ENCODE measurements at regions not wholly inside any gene's neighbourhood (a gene's known extent, or its start where the extent isn't known, plus 50 kb on each side); places are given as distances from the start of the nearest gene placed in this dataset.

GRCh38 chr12:85657251-85657650 is 179.0 kb downstream of the RASSF9 start (continued):
- no peak for TF ChIP-seq DEAF1 (CRISPR knock-in tag; IDR thresholded peaks at IDR 0.05)
- TF ChIP-seq RBM39 (optimal IDR thresholded peaks at IDR 0.05; ENCODE audit: low read depth, low read length): no peak
- no peak for TF ChIP-seq TEAD1 (CRISPR knock-in tag; IDR thresholded peaks at IDR 0.05)
- TF ChIP-seq MAX (CRISPR knock-in tag; IDR thresholded peaks at IDR 0.05): no peak
- no peak for TF ChIP-seq KLF6 (CRISPR knock-in tag; IDR thresholded peaks at IDR 0.05; ENCODE audit: borderline replicate concordance)
- no peak for TF ChIP-seq JUND (IDR thresholded peaks at IDR 0.05; ENCODE audit: borderline replicate concordance, low read depth, low read length)
- TF ChIP-seq JUND (tag; IDR thresholded peaks at IDR 0.05; ENCODE audit: borderline replicate concordance, low read depth, low read length): no peak
- no peak for TF ChIP-seq PHB2 (IDR thresholded peaks at IDR 0.05; ENCODE audit: low read depth)

GRCh38 chr12:85657836-85658630 is 178.2 kb downstream of the RASSF9 start:
- Histone ChIP-seq H3K36me3 (ENCODE audit: control insufficient read depth, insufficient read depth, low read length) (no peaks in the 10 kb centered on the region), H3K9me3 (replicated peaks; ENCODE audit: control insufficient read depth, insufficient read depth, low read depth, low read length) (no peaks in the 10 kb centered on the region), H2AFZ (ENCODE audit: low read depth, low read length) (no peak overlapping the region), H3K27me3 (ENCODE audit: control insufficient read depth in 2 of 2, insufficient read depth in 2 of 2, low read length in 2 of 2) (no peaks in the 10 kb centered on the region), H3K9me1 (ENCODE audit: control insufficient read depth, insufficient read depth, low read length) (no peaks in the 10 kb centered on the region), H4K20me1 (replicated peaks; ENCODE audit: control insufficient read depth, insufficient read depth, low read length) (no peaks in the 10 kb centered on the region), H3K27ac (ENCODE audit: extremely low read depth, low read depth, low read length) (no peak overlapping the region), H3K4me2 (ENCODE audit: insufficient read depth, low read length) (no peak overlapping the region), H3K4me3 (no peak overlapping the region), H3K9ac (ENCODE audit: insufficient read depth in 1 of 2, low read depth in 2 of 2, low read length in 2 of 2) (no peak overlapping the region), H3K4me1 (replicated peaks in 1 of 2; ENCODE audit: control insufficient read depth in 2 of 2, insufficient read depth in 2 of 2, low read length in 2 of 2) (no peaks in the 10 kb centered on the region), H3K79me2 (ENCODE audit: control insufficient read depth, insufficient read depth, low read length) (no peaks in the 10 kb centered on the region)
- BruUV-seq (replicated peaks): no TSS peak
- peak in 1 of 4 experiments; percentile 2 for DNase-seq (ENCODE audit: extremely low read depth in 1 of 4, low spot score in 3 of 4)
- ATAC-seq: no peak
- in situ Hi-C loops (cut with MboI): no loop called here
- FAIRE-seq: no peak
- ChIA-PET CTCF (ENCODE audit: low intra/inter-chr PET ratio) (no interaction called here), POLR2A (no interaction called here)
- WGBS (ENCODE audit: insufficient coverage, low coverage, missing lambda C conversion rate): 4% methylated on average over 2 of the region's 2 CpGs
- intact Hi-C loops (cut with micrococcal nuclease): no loop called here
- TF ChIP-seq ETV1 (tag; conservative IDR thresholded peaks at IDR 0.05; ENCODE audit: low read depth): no peak
- TF ChIP-seq ZNF318 (IDR thresholded peaks at IDR 0.05; ENCODE audit: borderline replicate concordance in 1 of 2, low read depth in 1 of 2): no peak

All from K562 (cell line).